ENCODE measurements at regions not wholly inside any gene's neighbourhood (a gene's known extent, or its start where the extent isn't known, plus 50 kb on each side); places are given as distances from the start of the nearest gene placed in this dataset.

DNA sequence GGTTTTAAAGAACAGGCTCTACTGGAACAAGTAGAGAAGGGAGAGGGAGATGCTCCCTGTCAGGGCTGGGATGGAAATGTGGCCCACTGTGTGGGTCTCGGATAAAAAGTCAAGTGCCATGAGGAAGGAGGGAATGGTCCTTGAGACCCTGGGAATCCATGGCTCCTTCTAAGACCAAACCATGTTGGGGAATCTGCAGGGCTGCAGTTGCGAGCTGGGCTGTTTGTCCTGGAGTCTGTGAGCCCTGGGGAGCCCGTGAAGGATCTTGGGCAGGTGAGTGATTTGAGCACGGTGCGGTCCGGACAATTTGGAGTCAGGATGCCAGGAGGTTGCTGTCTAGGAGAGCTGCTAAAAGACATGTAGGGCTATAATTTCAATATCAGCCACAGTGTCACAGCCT lies 359.4 kb downstream of the FGF9 start:
- Mint-ChIP-seq H3K4me3 (no peak overlapping the region), H3K27ac (ENCODE audit: unreplicated experiment) (no peak overlapping the region), H3K4me1 (no peaks in the 10 kb centered on the region), H3K9me3 (no peaks in the 10 kb centered on the region), H3K36me3 (ENCODE audit: low read depth) (no peaks in the 10 kb centered on the region), H3K27me3 (ENCODE audit: low read depth) (peaks cover 5% of the 10 kb centered on the region)
- TF ChIP-seq, protein P1, sequence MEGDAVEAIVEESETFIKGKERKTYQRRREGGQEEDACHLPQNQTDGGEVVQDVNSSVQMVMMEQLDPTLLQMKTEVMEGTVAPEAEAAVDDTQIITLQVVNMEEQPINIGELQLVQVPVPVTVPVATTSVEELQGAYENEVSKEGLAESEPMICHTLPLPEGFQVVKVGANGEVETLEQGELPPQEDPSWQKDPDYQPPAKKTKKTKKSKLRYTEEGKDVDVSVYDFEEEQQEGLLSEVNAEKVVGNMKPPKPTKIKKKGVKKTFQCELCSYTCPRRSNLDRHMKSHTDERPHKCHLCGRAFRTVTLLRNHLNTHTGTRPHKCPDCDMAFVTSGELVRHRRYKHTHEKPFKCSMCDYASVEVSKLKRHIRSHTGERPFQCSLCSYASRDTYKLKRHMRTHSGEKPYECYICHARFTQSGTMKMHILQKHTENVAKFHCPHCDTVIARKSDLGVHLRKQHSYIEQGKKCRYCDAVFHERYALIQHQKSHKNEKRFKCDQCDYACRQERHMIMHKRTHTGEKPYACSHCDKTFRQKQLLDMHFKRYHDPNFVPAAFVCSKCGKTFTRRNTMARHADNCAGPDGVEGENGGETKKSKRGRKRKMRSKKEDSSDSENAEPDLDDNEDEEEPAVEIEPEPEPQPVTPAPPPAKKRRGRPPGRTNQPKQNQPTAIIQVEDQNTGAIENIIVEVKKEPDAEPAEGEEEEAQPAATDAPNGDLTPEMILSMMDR (conservative IDR thresholded peaks at IDR 0.05): no peak
- DNase-seq (ENCODE audit: low read depth, low spot score): no peak

- TF ChIP-seq, protein P1 (conservative IDR thresholded peaks at IDR 0.05): no peak
- Mint-ChIP-seq H3K4me3 (no peak overlapping the region), H3K9me3 (no peaks in the 10 kb centered on the region), H3K4me1 (no peaks in the 10 kb centered on the region), H3K27ac (ENCODE audit: unreplicated experiment) (no peak overlapping the region), H3K36me3 (ENCODE audit: low read depth) (no peaks in the 10 kb centered on the region), H3K27me3 (ENCODE audit: low read depth) (peaks cover 5% of the 10 kb centered on the region)
- no peak for DNase-seq (ENCODE audit: low read depth, low spot score)
Measured at GRCh38 chr13:22031702-22032286, 360.9 kb downstream of the FGF9 start.

GRCh38 chr13:22032905-22033304 lies 362.0 kb downstream of the FGF9 start:
- H3K9me3 Mint-ChIP-seq: no peaks in the 10 kb centered on the region
- no peaks in the 10 kb centered on the region for H3K36me3 Mint-ChIP-seq (ENCODE audit: low read depth)
- TF ChIP-seq, protein P1 (conservative IDR thresholded peaks at IDR 0.05): no peak
- peaks cover 5% of the 10 kb centered on the region for H3K27me3 Mint-ChIP-seq (ENCODE audit: low read depth)
- no peaks in the 10 kb centered on the region for H3K4me1 Mint-ChIP-seq
- no peak for DNase-seq (ENCODE audit: low read depth, low spot score)
- H3K27ac Mint-ChIP-seq (ENCODE audit: unreplicated experiment): no peak overlapping the region
- H3K4me3 Mint-ChIP-seq: no peak overlapping the region

DNA sequence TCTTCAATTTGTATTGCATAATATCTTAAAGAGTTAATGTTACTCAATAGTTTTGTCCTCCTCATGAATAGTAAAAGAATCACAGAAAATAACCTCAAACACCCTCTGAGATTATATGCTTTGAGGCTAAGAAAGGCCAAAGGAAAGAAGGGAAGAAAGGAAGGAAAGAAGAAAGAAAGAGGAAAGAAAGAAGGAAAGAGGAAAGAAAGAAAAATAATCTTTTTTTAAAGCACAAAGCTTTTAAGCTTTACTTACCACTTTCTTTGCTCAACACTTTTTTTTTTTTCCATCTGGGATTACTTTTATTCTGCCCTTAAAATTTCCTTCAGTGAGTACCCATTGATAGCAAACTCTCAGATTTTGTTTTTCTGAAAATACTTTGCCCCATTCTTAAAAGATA lies 369.1 kb downstream of the FGF9 start:
- H3K4me1 Mint-ChIP-seq: peaks cover 3% of the 10 kb centered on the region
- H3K27ac Mint-ChIP-seq (ENCODE audit: unreplicated experiment): no peak overlapping the region
- H3K4me3 Mint-ChIP-seq: no peak overlapping the region
- peaks cover 4% of the 10 kb centered on the region for H3K36me3 Mint-ChIP-seq (ENCODE audit: low read depth)
- peaks cover 4% of the 10 kb centered on the region for H3K27me3 Mint-ChIP-seq (ENCODE audit: low read depth)
- peaks cover 2% of the 10 kb centered on the region for H3K9me3 Mint-ChIP-seq
- no peak for DNase-seq (ENCODE audit: low read depth, low spot score)
- TF ChIP-seq, protein P1 (conservative IDR thresholded peaks at IDR 0.05): no peak

DNA sequence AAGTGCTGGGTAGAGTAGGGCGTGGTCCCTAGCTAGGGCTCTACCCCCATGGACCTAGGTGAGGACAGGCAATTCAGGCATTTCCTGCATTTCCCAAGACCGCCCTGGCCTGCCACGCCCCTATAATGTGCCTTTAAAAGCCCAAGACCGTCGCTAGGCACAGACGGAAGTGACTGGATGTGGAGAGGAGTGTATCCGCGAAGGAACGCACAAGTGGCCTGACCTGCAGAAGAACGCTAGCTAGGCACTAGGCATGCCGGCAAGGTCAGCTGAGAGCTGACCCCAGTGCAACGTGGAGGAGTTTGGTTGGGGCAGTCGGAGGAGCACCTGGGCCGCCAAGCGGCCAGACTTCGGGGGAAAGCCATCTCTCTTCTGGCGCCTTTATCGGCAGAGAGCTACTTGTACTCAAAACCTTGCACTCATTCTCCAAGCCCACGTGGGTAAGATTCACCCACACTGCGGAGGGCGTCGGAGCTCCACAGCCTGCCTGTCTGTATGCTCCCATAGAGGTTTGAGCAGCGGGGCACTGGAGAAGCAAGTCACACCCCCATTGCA lies 370.0 kb downstream of the FGF9 start:
- Mint-ChIP-seq H3K4me3 (peak overlapping the region; percentile 68), H3K27ac (ENCODE audit: unreplicated experiment) (no peak overlapping the region), H3K4me1 (peaks cover 3% of the 10 kb centered on the region), H3K36me3 (ENCODE audit: low read depth) (peaks cover 4% of the 10 kb centered on the region), H3K27me3 (ENCODE audit: low read depth) (peaks cover 4% of the 10 kb centered on the region), H3K9me3 (peaks cover 2% of the 10 kb centered on the region)
- TF ChIP-seq, protein P1 (conservative IDR thresholded peaks at IDR 0.05): no peak
- DNase-seq (ENCODE audit: low read depth, low spot score): no peak
